CD14-positive monocyte (primary cell): ENCODE measurements at regions not wholly inside any gene's neighbourhood (a gene's known extent, or its start where the extent isn't known, plus 50 kb on each side); places are given as distances from the start of the nearest gene placed in this dataset.

Source experiments
- DNase-seq, 3 donors: peaks; one replicate each; pipeline ENCODE4 v3.0.0-alpha.2; 2011 to 2022
- H2AFZ ChIP-seq: 2 replicates; pipeline ENCODE4 v1.6.0; 2012; ENCODE audit warnings: mild to moderate bottlenecking, low read depth, low read length, inconsistent platforms; ENCODE audit not compliant: insufficient read depth, poor library complexity, severe bottlenecking
- H3K27ac ChIP-seq, 2 donors: 1 replicate in 1 of 2; 2 replicates in 1 of 2; pipeline ENCODE4 v1.5.1; 2012 to 2013; ENCODE audit warnings: low read length in 2 of 2, control low read depth in 1 of 2, inconsistent platforms in 1 of 2, low read depth in 1 of 2, mild to moderate bottlenecking in 1 of 2
- H3K27me3 ChIP-seq, 2 donors: one replicate each; pipeline versions ENCODE4 v1.6.0 to v1.6.1; 2011 to 2013; ENCODE audit warnings: low read length in 2 of 2; ENCODE audit not compliant: control insufficient read depth in 2 of 2, insufficient read depth in 2 of 2
- H3K36me3 ChIP-seq, 2 donors: replicated peaks in 1 of 2; 1 replicate in 1 of 2; 2 replicates in 1 of 2; pipeline versions ENCODE4 v1.5.1 to v1.6.1; 2012 to 2013; ENCODE audit warnings: low read length in 2 of 2, control low read depth in 1 of 2, inconsistent platforms in 1 of 2, mild to moderate bottlenecking in 1 of 2; ENCODE audit not compliant: insufficient read depth in 2 of 2, control insufficient read depth in 1 of 2
- H3K4me1 ChIP-seq, 2 donors: 1 replicate in 1 of 2; 2 replicates in 1 of 2; pipeline versions ENCODE4 v1.5.1 to v1.6.1; 2012 to 2013; ENCODE audit warnings: low read length in 2 of 2, control low read depth in 1 of 2, inconsistent platforms in 1 of 2, mild to moderate bottlenecking in 1 of 2, moderate library complexity in 1 of 2; ENCODE audit not compliant: insufficient read depth in 2 of 2, control insufficient read depth in 1 of 2
- H3K4me2 ChIP-seq: replicated peaks from 2 replicates; pipeline ENCODE3; 2012; ENCODE audit warnings: low read length, moderate library complexity, mild to moderate bottlenecking; ENCODE audit not compliant: poor library complexity, severe bottlenecking; ENCODE audit errors: extremely low read depth
- H3K4me3 ChIP-seq, 3 experiments: fragments of 200-600 bp in 1 of 3; sonication (generic) in 1 of 3; replicated peaks in 1 of 3; 1 replicate in 2 of 3; 2 replicates in 1 of 3; pipeline ENCODE4 v1.5.1; 2011 to 2013; ENCODE audit warnings: low read length in 3 of 3, mild to moderate bottlenecking in 3 of 3, control low read depth in 2 of 3, low read depth in 2 of 3, inconsistent platforms in 1 of 3, moderate library complexity in 1 of 3
- H3K79me2 ChIP-seq: 2 replicates; pipeline ENCODE4 v1.6.0; 2012; ENCODE audit warnings: mild to moderate bottlenecking, control low read depth, inconsistent platforms, low read length, moderate library complexity; ENCODE audit not compliant: insufficient read depth
- H3K9ac ChIP-seq: 2 replicates; pipeline ENCODE4 v1.6.0; 2017; ENCODE audit warnings: low read length, mild to moderate bottlenecking; ENCODE audit not compliant: insufficient read depth, poor library complexity, severe bottlenecking
- H3K9me3 ChIP-seq, 2 donors: replicated peaks in 1 of 2; 1 replicate in 1 of 2; 2 replicates in 1 of 2; pipeline versions ENCODE4 v1.5.1 to v1.6.1; 2012 to 2013; ENCODE audit warnings: low read length in 2 of 2, control low read depth in 1 of 2; ENCODE audit not compliant: control insufficient read depth in 1 of 2, insufficient read depth in 1 of 2
- H4K20me1 ChIP-seq: 2 replicates; pipeline ENCODE4 v1.6.0; 2012; ENCODE audit warnings: mild to moderate bottlenecking, low read length, control low read depth, moderate library complexity; ENCODE audit not compliant: insufficient read depth
- H3K27ac Mint-ChIP-seq, 7 donors: one replicate each; pipeline ENCODE4 v1.8.0; 2020; ENCODE audit warnings: mild to moderate bottlenecking in 7 of 7, mixed read lengths in 7 of 7, moderate library complexity in 6 of 7, inconsistent platforms in 2 of 7
- H3K27me3 Mint-ChIP-seq, 3 donors: one replicate each; pipeline ENCODE4 v1.8.0; 2021 to 2022; ENCODE audit warnings: low read depth in 3 of 3, mild to moderate bottlenecking in 3 of 3, mixed read lengths in 3 of 3, moderate library complexity in 3 of 3, inconsistent platforms in 1 of 3
- H3K36me3 Mint-ChIP-seq, 2 donors: one replicate each; pipeline ENCODE4 v1.8.0; 2020; ENCODE audit warnings: mixed read lengths in 2 of 2, inconsistent platforms in 1 of 2, mild to moderate bottlenecking in 1 of 2
- H3K4me1 Mint-ChIP-seq: one replicate; pipeline ENCODE4 v1.8.0; 2020; ENCODE audit warnings: mild to moderate bottlenecking, mixed read lengths
- H3K4me3 Mint-ChIP-seq, 2 donors: one replicate each; pipeline ENCODE4 v1.8.0; 2020; ENCODE audit warnings: mild to moderate bottlenecking in 2 of 2, mixed read lengths in 2 of 2, moderate library complexity in 1 of 2
- H3K9me3 Mint-ChIP-seq, 7 donors: one replicate each; pipeline ENCODE4 v1.8.0; 2020 to 2022; ENCODE audit warnings: mixed read lengths in 7 of 7, mild to moderate bottlenecking in 6 of 7, moderate library complexity in 6 of 7, inconsistent platforms in 2 of 7
- CTCF ChIP-seq: fragments of 200-600 bp; IDR thresholded peaks from one replicate; pipeline ENCODE4 v1.8.0; 2022; ENCODE audit warnings: antibody characterized with exemption, mild to moderate bottlenecking
- WGBS: methylation state at CpG from one replicate; pipeline ENCODE4 v1.1.5; 2013; ENCODE audit warnings: missing lambda C conversion rate; ENCODE audit not compliant: insufficient coverage; 5-methylcytosine and 5-hydroxymethylcytosine counted together
- intact Hi-C, 2 donors: fragments of 100-400 bp; cut with micrococcal nuclease; formaldehyde crosslinking; loops; one replicate each; pipeline versions ENCODE4 v1.15.0 to v1.15.1; 2023

DNA sequence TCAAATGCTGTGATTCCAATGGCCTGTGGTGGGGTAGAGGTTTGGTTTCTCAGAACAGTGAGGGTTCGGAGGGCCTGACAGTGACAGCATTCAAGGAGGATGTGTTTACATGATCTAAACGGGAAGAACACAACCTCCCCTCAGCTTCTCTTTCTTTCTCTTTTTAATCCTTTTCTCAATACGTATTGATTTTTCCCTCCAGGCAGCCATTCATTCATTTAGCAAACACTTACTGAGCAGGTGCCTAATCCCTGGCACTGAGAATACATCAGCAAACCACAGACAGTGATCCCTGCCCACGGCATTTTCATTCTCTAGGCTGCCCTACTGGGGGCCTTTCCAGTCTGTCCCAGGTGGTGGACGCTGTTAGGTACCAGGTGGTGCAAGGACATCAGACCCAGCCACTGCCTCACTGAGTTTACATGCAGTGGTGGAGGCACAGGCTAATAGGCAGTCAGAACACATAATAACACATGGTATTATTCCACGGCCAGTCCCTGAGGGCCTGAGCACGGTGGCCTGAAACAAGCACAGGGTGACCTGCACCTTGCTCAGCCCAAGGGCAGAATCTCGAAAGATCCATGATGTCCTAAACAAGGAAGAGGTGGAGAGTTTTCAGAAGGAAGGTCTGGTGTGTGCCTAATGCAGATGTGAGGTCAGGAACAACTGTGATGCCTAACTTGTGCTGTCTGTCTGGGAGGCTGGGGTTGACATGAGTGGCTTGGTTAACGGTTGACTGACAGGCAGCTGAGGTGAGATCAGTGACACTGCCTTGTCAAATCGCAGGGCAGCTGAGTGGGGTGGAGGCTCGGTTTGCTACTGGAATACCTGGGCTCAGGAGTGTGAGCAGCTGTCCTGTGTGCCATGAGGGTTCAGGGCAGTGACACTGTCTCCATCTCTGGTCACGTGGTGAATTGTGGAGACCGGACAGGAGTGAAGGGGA is 785.5 kb upstream of the HS6ST1 start:
- Mint-ChIP-seq H3K36me3 (no peaks in the 10 kb centered on the region), H3K4me1 (no peaks in the 10 kb centered on the region), H3K9me3 (peaks cover 0 to 3% (median 0%) of the 10 kb centered on the region in 7 donors), H3K27me3 (peaks cover 2 to 5% (median 2%) of the 10 kb centered on the region in 3 donors), H3K27ac (no peak overlapping the region), H3K4me3 (no peak overlapping the region)
- Histone ChIP-seq H3K9me3 (no peaks in the 10 kb centered on the region), H2AFZ (no peak overlapping the region), H3K27ac (no peak overlapping the region), H3K4me3 (no peak overlapping the region), H4K20me1 (no peaks in the 10 kb centered on the region), H3K27me3 (no peaks in the 10 kb centered on the region), H3K4me1 (no peaks in the 10 kb centered on the region), H3K4me2 (no peak overlapping the region), H3K79me2 (no peaks in the 10 kb centered on the region), H3K36me3 (no peaks in the 10 kb centered on the region), H3K9ac (no peak overlapping the region)
- TF ChIP-seq CTCF: no peak
- intact Hi-C loops: no loop called here
- no peak for DNase-seq
- 89% methylated on average over 11 of the region's 13 CpGs for WGBS

GRCh38 chr2:129112181-129112580 is 793.5 kb upstream of the HS6ST1 start:
- no peaks in the 10 kb centered on the region for H3K4me1 Mint-ChIP-seq
- no peak for TF ChIP-seq CTCF
- H3K4me3 Mint-ChIP-seq: no peak overlapping the region
- peaks cover 0 to 5% (median 0%) of the 10 kb centered on the region in 3 donors for H3K27me3 Mint-ChIP-seq
- H3K4me2 ChIP-seq: no peak overlapping the region
- no peaks in the 10 kb centered on the region for H3K79me2 ChIP-seq
- no peak overlapping the region for H3K4me3 ChIP-seq
- no peaks in the 10 kb centered on the region for H3K4me1 ChIP-seq
- no peak overlapping the region for H2AFZ ChIP-seq
- H3K36me3 ChIP-seq: no peaks in the 10 kb centered on the region
- no peak overlapping the region for H3K27ac Mint-ChIP-seq
- H3K9ac ChIP-seq: no peak overlapping the region
- no peak for DNase-seq
- intact Hi-C loops: no loop called here
- peaks cover 0 to 8% (median 0%) of the 10 kb centered on the region in 7 donors for H3K9me3 Mint-ChIP-seq
- H3K27me3 ChIP-seq: no peaks in the 10 kb centered on the region
- no peaks in the 10 kb centered on the region for H3K36me3 Mint-ChIP-seq
- no peak overlapping the region for H3K27ac ChIP-seq
- 79% methylated on average over 4 of the region's 6 CpGs for WGBS
- H4K20me1 ChIP-seq: no peaks in the 10 kb centered on the region
- no peaks in the 10 kb centered on the region for H3K9me3 ChIP-seq
